PC-9 (cell line): ENCODE measurements at regions not wholly inside any gene's neighbourhood (a gene's known extent, or its start where the extent isn't known, plus 50 kb on each side); places are given as distances from the start of the nearest gene placed in this dataset.

Experiments
- BruUV-seq: library from RNA; stranded (reverse); fragments of 400-500 nt; replicated peaks from 2 replicates; lab custom pipeline; 2021; lab: Mats Ljungman, UMichigan
- CTCF ChIA-PET: fragments of 300-600 bp; sonication (Branson Sonifier 250); formaldehyde crosslinking; loops from one replicate; lab custom pipeline; 2022; ENCODE audit warnings: antibody characterized with exemption; lab: Charles Lee
- POLR2A ChIA-PET: fragments of 300-600 bp; sonication (Branson Sonifier 250); formaldehyde crosslinking; loops from one replicate; lab custom pipeline; 2022; ENCODE audit warnings: antibody characterized with exemption; ENCODE audit not compliant: unreplicated experiment; lab: Charles Lee
- DNase-seq, 2 experiments: peaks; one replicate each; pipeline versions ENCODE4 v3.0.0 to v3.0.0-alpha.2; 2015 to 2022; ENCODE audit warnings: mixed read lengths in 1 of 2
- H2AFZ ChIP-seq: fragments of 200-600 bp; sonication (generic); 2 replicates; pipeline ENCODE4 v1.8.1; 2017; ENCODE audit warnings: antibody characterized with exemption
- H3F3A ChIP-seq: fragments of 200-600 bp; sonication (generic); 2 replicates; pipeline ENCODE4 v1.8.1; 2017; ENCODE audit warnings: antibody characterized with exemption, mild to moderate bottlenecking, low read depth; ENCODE audit not compliant: insufficient read depth
- H3K27ac ChIP-seq: fragments of 200-600 bp; sonication (generic); 2 replicates; pipeline ENCODE4 v1.6.1; 2016; ENCODE audit warnings: mixed run types
- H3K27me3 ChIP-seq: fragments of 200-600 bp; sonication (generic); 2 replicates; pipeline ENCODE4 v1.6.1; 2016; ENCODE audit warnings: low read depth, mixed run types; ENCODE audit not compliant: insufficient read depth
- H3K36me3 ChIP-seq: fragments of 200-600 bp; sonication (generic); 2 replicates; pipeline ENCODE4 v1.6.1; 2016; ENCODE audit warnings: low read depth, mixed run types
- H3K4me1 ChIP-seq: fragments of 200-600 bp; sonication (generic); replicated peaks from 2 replicates; pipeline ENCODE4 v1.6.1; 2016; ENCODE audit warnings: mixed run types; ENCODE audit not compliant: insufficient read depth
- H3K4me2 ChIP-seq: fragments of 200-600 bp; sonication (generic); 2 replicates; pipeline ENCODE4 v1.6.1; 2017; ENCODE audit warnings: mixed run types
- H3K4me3 ChIP-seq: fragments of 200-600 bp; sonication (generic); 2 replicates; pipeline ENCODE4 v1.6.1; 2016; ENCODE audit warnings: mixed run types
- H3K79me2 ChIP-seq: fragments of 200-600 bp; sonication (generic); 2 replicates; pipeline ENCODE4 v1.6.1; 2017; ENCODE audit warnings: low read depth, mixed run types
- H3K9me2 ChIP-seq: fragments of 200-600 bp; sonication (generic); 2 replicates; pipeline ENCODE4 v1.8.1; 2017; ENCODE audit warnings: mild to moderate bottlenecking; ENCODE audit not compliant: insufficient read depth
- H3K9me3 ChIP-seq: fragments of 200-600 bp; sonication (generic); 2 replicates; pipeline ENCODE4 v1.8.1; 2016; ENCODE audit warnings: low read depth; ENCODE audit not compliant: insufficient read depth
- H4K20me1 ChIP-seq: fragments of 200-600 bp; sonication (generic); 2 replicates; pipeline ENCODE4 v1.8.1; 2017; ENCODE audit not compliant: insufficient read depth
- CTCF ChIP-seq: fragments of 200-600 bp; sonication (generic); conservative IDR thresholded peaks from 2 replicates; pipeline ENCODE4 v1.6.1; 2017; ENCODE audit warnings: mixed run types, antibody characterized with exemption, mild to moderate bottlenecking, moderate library complexity
- EZH2 ChIP-seq: fragments of 200-600 bp; sonication (generic); IDR thresholded peaks from 2 replicates; pipeline ENCODE4 v1.8.0; 2017; ENCODE audit warnings: antibody characterized with exemption, low read depth
- intact Hi-C: fragments of 100-400 bp; cut with micrococcal nuclease; formaldehyde crosslinking; loops from one replicate; pipeline ENCODE4 v1.10.0; 2022; ENCODE audit not compliant: unreplicated experiment

- no peak overlapping the region for H3K4me2 ChIP-seq
- ChIA-PET CTCF (no interaction called here), POLR2A (no interaction called here)
- no peaks in the 10 kb centered on the region for H3F3A ChIP-seq
- TF ChIP-seq EZH2 (no peak), CTCF (no peak)
- H3K9me2 ChIP-seq = no peaks in the 10 kb centered on the region
- H3K36me3 ChIP-seq = no peaks in the 10 kb centered on the region
- no peaks in the 10 kb centered on the region for H3K9me3 ChIP-seq
- H4K20me1 ChIP-seq = no peaks in the 10 kb centered on the region
- H2AFZ ChIP-seq = no peak overlapping the region
- intact Hi-C loops = no loop called here
- no peak overlapping the region for H3K27ac ChIP-seq
- no peak for DNase-seq
- H3K4me1 ChIP-seq = no peaks in the 10 kb centered on the region
- H3K27me3 ChIP-seq = no peaks in the 10 kb centered on the region
- no peak overlapping the region for H3K4me3 ChIP-seq
- BruUV-seq = no TSS peak
- H3K79me2 ChIP-seq = no peaks in the 10 kb centered on the region
Observed at GRCh38 chr15:53882311-53882710, 95.9 kb upstream of the UNC13C start.

GRCh38 chr15:53880357-53880756, 97.9 kb upstream of the UNC13C start:
- BruUV-seq = no TSS peak
- Histone ChIP-seq H3F3A (no peaks in the 10 kb centered on the region), H3K4me2 (no peak overlapping the region), H4K20me1 (no peaks in the 10 kb centered on the region), H3K4me1 (no peaks in the 10 kb centered on the region), H3K4me3 (no peak overlapping the region), H3K27me3 (no peaks in the 10 kb centered on the region), H3K9me2 (no peaks in the 10 kb centered on the region), H3K79me2 (no peaks in the 10 kb centered on the region), H3K27ac (no peak overlapping the region), H2AFZ (no peak overlapping the region), H3K36me3 (no peaks in the 10 kb centered on the region), H3K9me3 (no peaks in the 10 kb centered on the region)
- no peak for DNase-seq
- TF ChIP-seq CTCF (no peak), EZH2 (no peak)
- intact Hi-C loops = no loop called here
- ChIA-PET POLR2A (no interaction called here), CTCF (no interaction called here)

- Histone ChIP-seq H3K9me2 (no peaks in the 10 kb centered on the region), H3K4me3 (no peak overlapping the region), H2AFZ (no peak overlapping the region), H3F3A (no peaks in the 10 kb centered on the region), H4K20me1 (no peaks in the 10 kb centered on the region), H3K79me2 (no peaks in the 10 kb centered on the region), H3K27me3 (no peaks in the 10 kb centered on the region), H3K4me1 (no peaks in the 10 kb centered on the region), H3K4me2 (no peak overlapping the region), H3K27ac (no peak overlapping the region), H3K9me3 (no peaks in the 10 kb centered on the region), H3K36me3 (no peaks in the 10 kb centered on the region)
- ChIA-PET CTCF (no interaction called here), POLR2A (no interaction called here)
- intact Hi-C loops = no loop called here
- DNase-seq = no peak
- TF ChIP-seq EZH2 (no peak), CTCF (no peak)
- BruUV-seq = no TSS peak
Observed at GRCh38 chr15:53875711-53876110, 102.5 kb upstream of the UNC13C start.
